ENCODE measurements at regions not wholly inside any gene's neighbourhood (a gene's known extent, or its start where the extent isn't known, plus 50 kb on each side); places are given as distances from the start of the nearest gene placed in this dataset.

DNA sequence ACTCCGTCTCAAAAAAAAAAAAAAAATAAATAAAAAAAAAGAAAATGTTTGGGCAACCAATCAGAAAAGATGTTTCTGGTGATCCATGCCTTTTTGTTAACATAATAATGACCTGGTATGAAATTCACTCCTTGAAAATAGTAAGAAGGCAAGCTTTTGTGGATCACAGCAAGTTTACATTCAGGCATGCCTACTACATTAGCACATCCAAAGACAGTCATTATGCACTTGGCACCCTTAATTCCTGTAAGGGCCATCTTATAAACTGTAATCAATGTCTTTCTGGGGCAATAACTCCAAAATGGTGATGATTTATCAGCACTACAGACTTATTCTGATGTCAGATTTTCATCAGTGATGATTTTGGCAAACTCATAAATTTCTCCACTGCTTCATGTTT, 1871.6 kb upstream of the AGA start:
- Histone ChIP-seq H3K79me2 (ENCODE audit: insufficient read depth, low read length) (no peaks in the 10 kb centered on the region), H3K4me3 (replicated peaks in 1 of 3; ENCODE audit: insufficient read depth in 1 of 3, low read depth in 2 of 3, low read length in 3 of 3) (no peak overlapping the region), H2AFZ (ENCODE audit: low read length) (no peak overlapping the region), H3K4me1 (ENCODE audit: insufficient read depth, low read length) (no peaks in the 10 kb centered on the region), H3K9ac (ENCODE audit: insufficient read depth, low read depth, low read length) (no peak overlapping the region), H3K36me3 (replicated peaks in 1 of 2; ENCODE audit: control insufficient read depth in 1 of 2, insufficient read depth in 2 of 2, low read length in 2 of 2) (no peaks in the 10 kb centered on the region), H3K4me2 (ENCODE audit: low read depth, low read length) (no peak overlapping the region), H4K20me1 (ENCODE audit: insufficient read depth, low read length) (no peaks in the 10 kb centered on the region), H3K9me3 (ENCODE audit: low read length) (peaks cover 12% of the 10 kb centered on the region; the same call in 1 of the 2 replicates), H3K27me3 (ENCODE audit: control insufficient read depth in 1 of 2, insufficient read depth in 2 of 2, low read length in 2 of 2) (no peaks in the 10 kb centered on the region), H3K27ac (ENCODE audit: extremely low read length, insufficient read depth, low read length) (no peak overlapping the region)
- in situ Hi-C loops (cut with HindIII; ENCODE audit: extremely low pct_ligation_motif_present, low pct_unique_long_range_greater_than_20kb) = no loop called here
- no peak for DNase-seq (ENCODE audit: low spot score)
- POLR2A ChIA-PET = no interaction called here
- FAIRE-seq = no peak
- no peak for ATAC-seq
- TF ChIP-seq, protein P1, sequence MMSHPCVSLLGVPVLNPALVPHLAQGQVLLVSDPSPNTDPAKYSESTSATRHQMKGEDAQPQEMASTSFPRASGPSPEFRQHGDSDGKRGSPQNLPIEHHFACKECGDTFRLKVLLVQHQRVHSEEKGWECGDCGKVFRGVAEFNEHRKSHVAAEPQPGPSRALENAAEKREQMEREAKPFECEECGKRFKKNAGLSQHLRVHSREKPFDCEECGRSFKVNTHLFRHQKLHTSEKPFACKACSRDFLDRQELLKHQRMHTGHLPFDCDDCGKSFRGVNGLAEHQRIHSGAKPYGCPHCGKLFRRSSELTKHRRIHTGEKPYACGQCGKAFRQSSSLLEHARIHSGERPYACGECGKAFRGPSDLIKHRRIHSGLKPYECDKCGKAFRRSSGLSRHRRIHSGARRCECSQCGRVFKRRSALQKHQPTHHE (CRISPR knock-in tag; IDR thresholded peaks at IDR 0.05; ENCODE audit: borderline replicate concordance) = no peak
- TF ChIP-seq ZNF329 (CRISPR knock-in tag; IDR thresholded peaks at IDR 0.05; ENCODE audit: low read depth) (no peak), AKNA (CRISPR knock-in tag; IDR thresholded peaks at IDR 0.05; ENCODE audit: borderline replicate concordance) (no peak), NFRKB (IDR thresholded peaks at IDR 0.05) (no peak), POLR2A (IDR thresholded peaks at IDR 0.05; ENCODE audit: insufficient read depth in 1 of 2, low read depth in 2 of 2, low read length in 2 of 2) (no peak), ZSCAN30 (CRISPR knock-in tag; IDR thresholded peaks at IDR 0.05) (no peak), ZNF558 (CRISPR knock-in tag; IDR thresholded peaks at IDR 0.05; ENCODE audit: borderline replicate concordance) (no peak)
- intact Hi-C loops (cut with micrococcal nuclease; ENCODE audit: unreplicated experiment) = no loop called here
- CTCF ChIA-PET (ENCODE audit: low intra/inter-chr PET ratio, low total read pairs) = no interaction called here
- BruUV-seq (replicated peaks) = no TSS peak
- WGBS (ENCODE audit: low lambda C conversion rate) = 50% methylated on average over 1 of the region's 1 CpG

Measured in HepG2 (cell line).